ENCODE measurements at regions not wholly inside any gene's neighbourhood (a gene's known extent, or its start where the extent isn't known, plus 50 kb on each side); places are given as distances from the start of the nearest gene placed in this dataset.
"Not testable (repeated sequence)": the region's sequence is repeated elsewhere in the genome, so short reads cannot be mapped to it uniquely, and the experiment has no call there.

DNA sequence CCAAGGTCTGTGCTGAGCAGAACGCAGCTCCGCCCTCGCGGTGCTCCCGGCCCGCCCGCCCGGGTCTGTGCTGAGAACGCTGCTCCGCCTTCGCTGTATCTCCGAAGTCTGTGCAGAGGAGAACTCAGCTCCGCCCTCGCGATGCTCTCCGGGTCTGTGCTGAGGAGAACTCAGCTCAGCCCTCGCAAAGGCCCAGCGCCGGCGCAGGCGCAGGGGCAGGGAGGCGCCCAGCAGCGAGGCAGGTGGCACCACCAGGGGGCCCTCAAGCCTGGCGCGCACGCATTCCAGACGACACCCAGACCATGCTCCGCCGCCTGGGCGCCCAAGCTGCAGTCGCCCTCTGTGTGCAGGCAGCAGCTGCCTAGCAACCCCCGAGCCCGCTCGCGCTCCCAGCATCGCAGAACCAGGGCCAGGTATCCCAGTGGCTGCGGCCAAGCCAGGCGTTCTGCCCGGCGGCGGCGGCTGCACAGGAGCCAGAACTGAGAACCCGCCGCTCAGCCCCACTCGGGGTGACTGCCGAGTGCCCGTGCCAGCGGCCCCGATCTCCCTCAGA lies 672.1 kb upstream of the DEFB115 start:
- peak in 1 of 2 donors; percentile 21 for DNase-seq (ENCODE audit: low read depth in 2 of 2)

DNA sequence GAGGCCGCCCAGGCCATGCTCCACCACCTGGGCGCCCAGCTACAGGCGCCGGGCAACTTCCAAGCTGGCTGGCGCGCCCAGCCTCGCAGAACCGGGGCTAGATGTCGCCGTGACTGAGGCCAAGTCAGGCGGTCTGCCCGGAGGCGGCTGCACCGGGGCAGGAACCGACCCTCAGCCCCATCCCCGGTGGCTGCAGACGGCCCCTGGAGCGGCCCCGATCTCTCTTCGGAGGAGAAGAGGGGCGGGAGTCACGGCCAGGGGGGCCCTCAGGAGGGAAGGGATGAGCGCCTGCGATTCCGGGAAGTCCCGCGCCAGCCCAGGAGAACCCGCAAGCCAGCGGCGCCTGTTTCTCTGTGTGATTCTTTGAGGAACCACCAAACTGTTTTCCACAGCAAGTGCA lies 671.3 kb upstream of the DEFB115 start:
- not testable (repeated sequence) for DNase-seq (ENCODE audit: low read depth in 2 of 2)

DNA sequence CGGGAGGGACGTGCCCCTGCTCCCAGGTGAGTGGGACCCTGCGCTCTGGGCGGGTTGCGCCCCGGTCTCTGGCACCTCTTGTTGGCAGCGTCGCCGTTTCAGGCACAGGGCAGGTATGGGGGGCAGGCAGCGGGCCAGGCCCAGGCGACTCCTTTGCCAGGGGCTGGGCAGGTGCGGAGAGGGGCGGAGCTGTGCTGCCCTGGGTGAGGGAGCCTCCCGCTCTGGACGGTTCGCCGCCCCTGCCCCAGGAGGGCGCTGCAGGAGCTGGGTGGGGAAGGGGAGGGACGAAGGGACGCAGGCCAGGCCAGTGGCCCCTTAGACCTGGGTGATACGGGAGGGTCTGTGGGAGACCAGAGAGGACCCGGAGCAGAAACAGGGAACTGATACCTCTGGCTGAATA lies 663.9 kb upstream of the DEFB115 start:
- DNase-seq (ENCODE audit: low read depth in 2 of 2): no peak

DNA sequence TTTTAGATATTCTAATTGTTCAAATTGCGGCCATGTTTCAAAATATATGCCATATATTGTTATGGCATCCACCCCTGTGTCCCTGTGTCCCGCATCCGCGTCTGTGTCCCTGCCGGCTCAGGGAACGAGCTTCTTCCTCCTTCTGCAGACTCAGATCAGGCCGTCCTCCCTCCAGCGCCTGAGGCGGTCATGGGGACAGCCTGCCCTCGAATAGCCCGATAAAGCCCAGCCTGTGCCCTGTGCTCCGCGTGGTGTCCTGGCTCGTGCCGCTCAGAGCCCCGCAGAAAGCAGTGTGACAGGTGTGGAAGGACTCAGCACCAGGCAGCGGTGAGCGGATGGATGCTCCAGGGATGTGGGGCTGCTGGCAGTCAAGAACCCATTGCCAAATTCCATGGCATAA lies 663.4 kb upstream of the DEFB115 start:
- DNase-seq (ENCODE audit: low read depth in 2 of 2): no peak

DNA sequence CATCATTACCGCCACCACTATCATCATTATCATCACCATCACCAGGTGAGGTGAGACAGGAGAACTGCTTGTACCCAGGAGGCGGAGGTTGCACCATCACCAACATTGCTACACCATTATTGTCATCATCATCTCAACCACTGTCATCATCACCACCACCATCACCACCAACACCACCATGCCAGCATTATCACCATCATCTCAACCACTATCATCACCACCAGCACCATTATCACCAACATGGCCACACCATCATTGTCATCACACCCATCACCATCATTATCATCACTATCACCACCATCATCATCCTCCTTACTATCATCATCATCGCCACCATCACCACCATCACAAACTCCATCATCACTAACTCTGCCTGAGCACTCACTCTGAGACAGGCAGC lies 661.8 kb upstream of the DEFB115 start:
- DNase-seq (ENCODE audit: low read depth in 2 of 2): no peak

DNA sequence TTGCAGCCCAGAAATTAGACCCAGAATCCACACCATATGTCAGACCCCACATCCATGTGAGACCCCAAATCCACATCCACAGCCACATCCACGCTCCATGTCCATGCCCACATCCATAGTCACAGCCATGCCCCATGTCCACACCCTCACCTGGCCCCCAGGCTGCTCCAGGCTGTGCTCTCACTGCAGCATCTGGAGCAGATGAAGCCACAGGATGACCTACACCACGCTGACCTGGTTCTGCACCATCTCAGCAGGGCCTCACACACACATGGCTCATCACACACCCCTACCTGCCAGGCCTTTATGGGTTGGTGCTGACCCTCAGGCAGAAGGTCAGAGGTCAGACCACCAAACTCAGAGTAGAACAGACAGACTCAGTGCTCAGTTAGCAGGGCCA lies 660.0 kb upstream of the DEFB115 start:
- not testable (repeated sequence) for DNase-seq (ENCODE audit: low read depth in 2 of 2)

DNA sequence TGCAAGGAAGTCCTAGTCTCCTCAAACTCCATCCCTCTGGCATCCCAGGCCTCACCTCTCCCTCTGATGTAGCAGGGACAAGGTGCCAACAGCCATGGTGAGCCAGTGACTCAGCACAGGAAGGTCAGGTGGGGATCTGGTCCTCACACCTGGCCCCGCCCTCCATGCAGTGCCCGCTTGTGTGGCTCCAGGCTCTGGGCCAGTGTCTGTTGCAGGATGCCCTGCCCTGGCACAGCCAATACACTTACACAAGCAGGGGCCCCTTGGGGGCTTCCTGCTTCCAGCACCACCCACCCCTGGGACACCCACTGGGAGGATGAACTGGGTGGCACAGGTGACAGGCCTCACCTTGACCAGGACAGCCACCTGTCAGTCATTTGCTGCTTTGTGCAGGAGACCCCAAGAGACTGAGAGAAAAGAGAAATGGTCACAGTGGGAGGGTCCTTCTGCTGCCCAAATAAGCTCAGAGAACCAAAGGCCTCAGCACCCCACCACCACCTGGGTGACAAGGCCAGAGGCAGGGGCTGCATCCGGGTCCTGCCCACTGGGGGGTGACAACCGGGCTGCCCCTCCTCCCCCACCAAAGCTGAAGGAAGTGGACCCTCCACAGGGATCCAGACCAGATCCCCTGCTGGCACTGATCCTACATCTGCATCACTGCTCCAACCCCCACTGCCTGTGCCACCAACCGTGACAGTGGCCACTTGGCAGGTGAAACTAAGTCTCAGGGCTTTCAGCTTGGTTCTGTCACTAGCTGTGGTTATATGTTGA lies 658.8 kb upstream of the DEFB115 start:
- no peak for DNase-seq (ENCODE audit: low read depth in 2 of 2)

DNA sequence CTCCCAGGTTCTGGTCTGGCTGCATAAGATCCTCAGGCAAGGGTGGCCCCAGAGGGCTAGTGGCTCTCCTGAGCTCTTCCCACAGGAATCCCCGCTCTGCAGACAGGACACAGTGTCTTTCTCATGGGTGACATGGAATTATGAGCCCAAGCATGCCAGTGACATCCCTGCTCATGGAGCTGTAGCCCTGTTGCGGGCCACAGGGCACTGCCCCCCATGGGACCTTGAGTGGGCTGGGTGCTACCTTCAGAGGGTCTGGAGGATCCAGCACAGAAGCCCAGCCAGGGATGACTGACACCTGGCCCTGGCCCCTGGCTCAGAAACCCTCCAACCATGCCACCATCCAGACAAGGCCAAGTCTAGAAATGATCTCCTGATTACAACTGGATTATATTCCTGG lies 657.5 kb upstream of the DEFB115 start:
- no peak for DNase-seq (ENCODE audit: low read depth in 2 of 2)

DNA sequence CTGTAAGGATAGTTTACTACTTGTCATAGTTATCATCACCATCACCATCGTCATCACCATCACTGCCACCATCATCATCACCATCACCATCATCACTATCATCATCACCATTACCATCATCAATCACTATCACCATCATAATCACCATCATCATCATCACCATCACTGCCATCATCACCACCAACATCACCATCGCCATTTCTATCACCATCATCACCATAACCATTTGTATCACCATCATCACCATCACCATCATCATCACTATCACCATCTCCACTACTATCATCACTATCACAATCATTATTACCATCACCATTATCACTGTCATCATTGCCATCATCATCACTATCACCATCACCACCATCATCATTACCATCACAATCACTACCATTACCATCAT lies 655.5 kb upstream of the DEFB115 start:
- DNase-seq (ENCODE audit: low read depth in 2 of 2): no peak

DNA sequence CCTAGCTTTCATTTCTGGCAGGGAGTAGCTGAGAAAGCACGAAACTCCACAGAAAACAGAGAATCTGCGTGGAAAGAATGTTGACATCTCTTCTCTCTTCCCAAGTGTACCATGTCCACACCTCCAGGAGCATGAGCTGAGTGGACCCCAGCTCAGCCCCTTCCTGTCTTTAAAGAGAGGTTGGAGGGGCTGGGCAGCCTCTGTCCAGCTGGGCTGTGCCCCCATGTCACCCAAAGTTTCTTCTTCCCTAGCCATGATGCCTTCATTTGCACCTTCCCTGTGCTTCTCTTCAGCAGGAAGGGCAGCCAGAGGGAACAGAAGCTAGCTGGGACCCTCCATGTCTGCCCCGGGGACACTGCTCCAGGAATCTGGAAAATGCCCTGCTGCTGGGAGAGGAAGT lies 655.0 kb upstream of the DEFB115 start:
- DNase-seq (ENCODE audit: low read depth in 2 of 2): no peak

DNA sequence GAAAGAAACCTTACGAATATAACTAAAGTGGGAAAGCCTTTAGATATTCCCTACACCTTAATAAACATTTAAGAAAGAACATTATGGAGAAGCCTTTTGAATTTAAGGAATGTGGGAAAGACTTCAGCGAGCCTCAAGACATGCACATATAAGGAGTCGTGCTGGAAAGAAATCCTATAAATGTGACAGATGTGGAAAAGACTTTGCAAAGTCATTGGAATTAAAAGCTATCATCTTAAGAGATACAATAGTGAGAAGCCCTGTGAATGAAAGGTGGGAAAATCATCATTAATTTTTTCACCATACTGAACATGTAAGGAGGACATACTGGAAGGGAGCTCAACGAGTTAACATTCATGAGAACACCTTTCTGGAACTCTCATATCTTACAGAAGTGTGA lies 650.5 kb upstream of the DEFB115 start:
- no peak for DNase-seq (ENCODE audit: low read depth in 2 of 2)

DNA sequence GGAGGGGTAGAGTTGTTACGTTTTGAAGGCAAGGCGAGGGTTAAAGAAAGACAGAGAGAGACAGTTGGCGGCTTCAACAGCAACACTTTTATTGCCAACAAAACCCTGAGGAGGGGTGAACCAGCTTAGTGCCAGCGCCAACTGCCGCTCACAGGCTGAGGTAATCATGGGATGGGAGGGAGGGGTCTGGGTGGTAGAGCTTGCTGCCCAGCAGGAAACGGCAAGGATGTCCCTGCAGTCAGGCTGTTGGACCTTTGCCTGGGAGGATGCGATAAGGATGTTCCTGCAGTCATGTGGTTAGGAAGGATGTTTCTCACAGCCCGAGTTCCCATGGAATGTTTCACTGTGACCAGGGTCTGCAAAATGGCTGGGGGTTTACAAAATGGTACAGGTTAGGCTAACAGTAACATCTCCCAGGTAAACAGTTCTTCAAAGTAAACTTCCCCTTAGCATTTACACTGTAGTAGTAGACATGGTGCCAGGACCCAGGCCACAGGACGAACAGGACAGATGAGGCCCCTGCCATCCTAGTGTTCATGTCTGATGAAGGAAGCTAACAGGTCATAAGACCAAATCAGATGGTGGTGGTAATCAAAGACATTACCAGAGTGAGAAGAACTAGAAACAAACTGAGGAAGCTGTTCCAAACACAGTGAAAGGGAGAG lies 647.3 kb upstream of the DEFB115 start:
- no peak for DNase-seq (ENCODE audit: low read depth in 2 of 2)

DNA sequence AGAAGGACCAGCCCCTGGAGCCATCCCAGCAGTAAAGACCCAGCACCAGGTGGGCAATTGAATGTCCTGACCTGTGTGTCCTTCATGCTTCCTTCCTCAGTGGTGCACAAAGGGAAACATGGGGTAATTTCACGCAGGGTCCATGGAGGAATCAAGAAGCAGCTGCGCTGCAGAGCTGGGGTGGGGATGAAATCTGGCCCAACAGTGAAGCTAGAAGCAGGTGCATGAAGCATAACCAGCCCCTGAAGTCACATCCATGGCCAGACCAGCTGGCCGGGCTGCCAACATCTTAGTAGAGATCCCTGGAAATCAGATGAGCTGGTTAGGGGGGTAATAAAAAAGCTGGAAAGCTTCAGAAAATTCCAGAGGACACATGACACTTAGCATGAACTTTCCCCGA lies 646.7 kb upstream of the DEFB115 start:
- no peak for DNase-seq (ENCODE audit: low read depth in 2 of 2)

DNA sequence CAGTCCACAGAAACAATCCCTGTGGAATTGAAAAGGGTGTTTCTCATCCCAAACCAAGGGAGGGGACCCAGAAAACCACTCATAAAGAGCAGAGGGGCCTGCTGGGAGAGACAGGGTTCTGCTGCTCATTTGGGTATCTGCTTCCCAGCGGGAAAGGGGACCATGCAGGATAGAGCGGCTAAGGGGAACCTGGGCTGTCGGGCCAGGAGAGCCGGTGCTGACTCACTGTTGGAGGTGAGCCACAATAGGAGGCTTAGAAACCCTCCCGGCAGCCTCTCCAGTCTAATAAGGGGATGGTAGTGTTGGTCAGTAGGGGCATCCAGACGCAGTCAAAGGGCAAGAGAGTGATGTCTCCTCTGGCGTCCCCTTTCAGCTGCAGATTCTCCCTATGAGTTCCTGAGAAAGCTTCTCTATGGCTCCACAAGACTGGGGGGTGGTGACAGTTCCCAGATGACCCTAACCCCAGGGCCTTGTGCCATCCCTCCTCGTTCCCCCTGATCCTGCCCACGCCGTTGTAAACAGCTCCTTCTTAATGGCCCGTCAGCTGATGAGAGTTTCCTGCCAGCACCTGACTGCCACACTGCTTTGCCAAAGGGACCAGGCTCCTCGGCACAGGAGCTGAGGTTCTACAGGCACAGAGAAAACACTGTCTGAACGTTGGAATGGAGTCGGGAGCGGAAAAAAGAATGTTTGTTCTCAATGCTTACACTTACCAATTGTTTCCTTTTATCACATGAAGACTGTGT lies 646.1 kb upstream of the DEFB115 start:
- DNase-seq (ENCODE audit: low read depth in 2 of 2): no peak

DNA sequence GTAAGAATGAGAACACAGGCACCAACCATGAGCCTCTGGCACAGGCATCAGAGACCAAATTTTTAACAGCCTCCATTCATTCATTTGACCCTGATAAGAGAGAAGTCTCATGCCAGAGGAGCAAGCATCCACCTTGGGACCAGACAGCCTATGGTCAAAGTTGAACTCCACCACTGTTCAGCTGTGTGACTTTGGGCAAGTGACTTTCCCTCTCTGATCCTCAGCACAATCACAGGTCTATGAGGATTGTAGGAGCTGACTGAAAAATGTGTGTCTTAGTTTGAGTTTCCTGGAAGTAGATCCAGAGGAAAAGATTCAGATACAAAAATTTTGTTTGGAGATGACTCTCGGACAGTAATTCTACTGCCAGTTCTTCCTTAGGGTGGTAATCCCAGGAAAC lies 645.1 kb upstream of the DEFB115 start:
- no peak for DNase-seq (ENCODE audit: low read depth in 2 of 2)

DNA sequence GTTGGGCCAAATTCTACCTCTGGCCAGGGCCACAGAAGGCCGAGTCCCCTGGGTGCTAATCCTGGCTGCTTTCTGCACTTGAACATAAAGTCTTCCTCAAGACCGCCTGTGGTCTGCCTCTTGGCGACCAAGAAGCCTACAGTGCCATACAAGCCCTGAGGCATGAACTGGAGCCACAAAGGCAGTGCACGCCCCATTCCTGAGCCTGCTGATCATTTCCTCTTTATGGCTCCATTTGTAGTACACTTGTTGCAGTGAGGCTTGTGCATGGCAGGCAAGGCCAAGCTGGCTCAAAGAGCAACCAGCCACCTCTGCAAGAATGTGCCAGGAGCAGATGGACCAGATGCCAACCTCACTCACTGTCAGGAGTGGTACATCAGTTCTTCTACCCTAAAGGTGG lies 636.1 kb upstream of the DEFB115 start:
- not testable (repeated sequence) for DNase-seq (ENCODE audit: low read depth in 2 of 2)

DNA sequence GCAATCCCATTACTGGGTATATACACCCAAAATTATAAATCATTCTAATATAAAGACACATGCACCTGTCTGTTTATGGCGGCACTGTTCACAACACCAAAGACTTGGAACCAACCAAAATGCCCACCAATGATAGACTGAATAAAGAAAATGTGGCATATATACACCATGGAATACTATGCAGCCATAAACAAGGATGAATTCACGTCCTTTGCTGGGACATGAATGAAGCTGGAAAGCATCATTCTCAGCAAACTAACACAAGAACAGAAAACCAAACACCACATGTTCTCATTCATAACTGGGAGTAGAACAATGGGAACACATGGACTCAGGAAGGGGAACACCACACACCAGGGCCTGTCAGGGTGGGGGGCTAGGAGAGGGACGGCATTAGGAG lies 633.2 kb upstream of the DEFB115 start:
- not testable (repeated sequence) for DNase-seq (ENCODE audit: low read depth in 2 of 2)

DNA sequence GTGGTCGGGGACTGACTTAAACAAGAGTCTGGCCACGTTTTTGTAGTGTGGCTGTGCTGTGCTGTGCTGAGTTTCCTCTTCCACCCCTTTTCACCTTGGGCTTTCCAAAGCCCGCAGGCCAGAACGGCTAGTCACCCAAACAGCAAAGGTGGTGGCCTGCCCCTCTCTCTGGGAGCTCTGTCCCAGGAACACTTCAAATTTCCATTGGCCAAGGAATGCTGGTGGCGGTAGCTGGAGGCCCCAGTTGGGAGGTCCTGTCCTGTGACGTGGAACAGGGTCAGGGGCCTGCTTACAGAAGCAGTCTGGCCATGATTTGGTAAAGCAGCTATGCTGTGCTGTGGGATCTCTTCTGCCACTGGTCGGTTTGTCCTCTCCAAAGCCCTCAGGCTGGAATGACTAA lies 628.1 kb upstream of the DEFB115 start:
- DNase-seq (ENCODE audit: low read depth in 2 of 2): not testable (repeated sequence)

DNA sequence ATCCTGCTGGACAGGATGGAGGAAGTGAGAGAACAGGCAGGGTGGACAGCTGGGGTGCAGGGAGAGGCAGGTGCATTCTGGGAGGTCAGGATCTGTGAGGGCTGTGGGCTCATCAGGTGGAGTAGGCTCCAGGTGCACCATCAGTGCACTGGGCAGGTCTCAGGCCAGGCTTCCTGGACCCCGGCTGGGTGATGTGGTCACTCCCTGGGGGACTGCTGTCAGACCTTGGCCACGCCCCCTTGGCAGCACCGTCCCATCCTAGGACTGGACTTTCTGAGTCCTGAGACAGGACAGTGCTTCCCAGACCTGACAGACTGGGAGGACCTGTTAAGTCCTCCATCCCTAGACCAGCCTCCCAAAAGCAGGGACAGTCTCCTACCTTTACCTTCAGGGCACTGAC lies 626.7 kb upstream of the DEFB115 start:
- DNase-seq (ENCODE audit: low read depth in 2 of 2): no peak

DNA sequence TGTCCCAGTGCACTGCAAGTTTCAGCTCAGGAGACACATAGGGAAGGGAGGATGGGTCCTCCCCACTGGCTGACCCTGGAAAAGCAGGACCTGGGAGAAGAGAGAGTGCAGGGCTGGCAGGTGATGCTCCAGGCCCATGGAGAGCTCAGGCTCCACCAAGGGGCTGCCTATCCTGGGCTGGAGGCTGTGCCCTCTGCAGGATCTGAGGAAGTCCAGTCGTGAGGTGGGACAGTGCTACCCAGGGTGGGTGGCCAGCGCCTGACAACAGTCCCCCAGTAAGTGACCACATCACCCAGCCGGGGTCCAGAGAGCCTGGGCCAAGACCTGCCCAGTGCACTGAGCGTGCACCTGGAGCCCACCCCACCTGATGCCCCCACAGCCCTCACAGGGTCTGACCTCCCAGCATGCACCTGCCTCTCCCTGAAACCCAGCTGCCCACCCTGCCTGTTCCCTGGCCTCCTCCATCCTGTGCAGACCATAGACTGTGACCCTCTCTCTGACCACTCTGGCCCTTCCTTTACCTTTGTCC lies 626.1 kb upstream of the DEFB115 start:
- not testable (repeated sequence) for DNase-seq (ENCODE audit: low read depth in 2 of 2)

DNA sequence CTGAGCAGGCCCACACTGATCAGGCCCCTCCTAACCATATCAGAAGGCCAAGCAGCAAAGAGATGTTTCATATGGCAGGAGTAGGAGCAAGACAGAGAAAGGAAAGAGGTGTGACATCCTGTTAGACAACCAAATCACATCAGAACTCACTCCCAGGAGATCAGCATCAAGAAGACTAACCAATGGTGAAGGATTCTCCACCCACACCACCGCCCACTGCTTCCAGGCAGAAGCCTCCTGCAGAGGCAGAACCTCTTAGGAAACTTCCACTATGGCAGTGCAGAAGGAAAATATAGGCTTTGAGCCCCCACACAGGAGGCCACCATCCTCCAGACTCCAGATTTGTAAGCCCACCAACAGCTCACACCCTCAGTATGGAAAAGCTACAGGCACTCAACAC lies 624.7 kb upstream of the DEFB115 start:
- not testable (repeated sequence) for DNase-seq (ENCODE audit: low read depth in 2 of 2)

DNA sequence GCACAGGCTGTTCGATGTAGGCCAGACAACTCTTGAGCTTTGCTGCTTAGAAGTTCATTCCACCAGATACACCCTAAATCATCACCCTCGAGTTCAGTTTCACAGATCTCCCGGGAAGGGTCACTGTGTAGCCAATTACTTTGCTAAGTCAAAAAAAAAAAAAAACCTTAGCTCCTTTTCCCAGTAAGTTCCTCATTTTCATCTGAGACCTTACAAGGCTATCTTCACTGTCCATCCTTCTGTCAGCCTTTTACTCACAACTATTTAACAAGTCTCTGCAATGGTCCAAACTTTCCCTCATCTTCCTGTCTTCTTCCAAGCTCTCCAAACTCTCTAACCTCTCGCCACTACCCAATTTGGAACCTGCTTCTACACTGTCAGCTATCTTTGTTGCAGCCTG lies 615.9 kb upstream of the DEFB115 start:
- DNase-seq (ENCODE audit: low read depth in 2 of 2): not testable (repeated sequence)
